OCI-LY3 (cell line): ENCODE measurements at regions not wholly inside any gene's neighbourhood (a gene's known extent, or its start where the extent isn't known, plus 50 kb on each side); places are given as distances from the start of the nearest gene placed in this dataset.

Experiments used
- EZH2phosphoT487 ChIP-seq: fragments of 200-600 bp; shearing (Covaris generic); IDR thresholded peaks from 2 replicates; pipeline ENCODE4 v1.6.1; 2018; ENCODE audit warnings: antibody characterized with exemption, mixed run types, low read depth
- TF ChIP-seq, protein P1 (sequence below): fragments of 200-600, 300-600 bp; sonication (generic); IDR thresholded peaks from 2 replicates; pipeline ENCODE4 v1.5.1; 2014; ENCODE audit warnings: antibody characterized with exemption, low read length, low read depth

- TF ChIP-seq, protein P1, sequence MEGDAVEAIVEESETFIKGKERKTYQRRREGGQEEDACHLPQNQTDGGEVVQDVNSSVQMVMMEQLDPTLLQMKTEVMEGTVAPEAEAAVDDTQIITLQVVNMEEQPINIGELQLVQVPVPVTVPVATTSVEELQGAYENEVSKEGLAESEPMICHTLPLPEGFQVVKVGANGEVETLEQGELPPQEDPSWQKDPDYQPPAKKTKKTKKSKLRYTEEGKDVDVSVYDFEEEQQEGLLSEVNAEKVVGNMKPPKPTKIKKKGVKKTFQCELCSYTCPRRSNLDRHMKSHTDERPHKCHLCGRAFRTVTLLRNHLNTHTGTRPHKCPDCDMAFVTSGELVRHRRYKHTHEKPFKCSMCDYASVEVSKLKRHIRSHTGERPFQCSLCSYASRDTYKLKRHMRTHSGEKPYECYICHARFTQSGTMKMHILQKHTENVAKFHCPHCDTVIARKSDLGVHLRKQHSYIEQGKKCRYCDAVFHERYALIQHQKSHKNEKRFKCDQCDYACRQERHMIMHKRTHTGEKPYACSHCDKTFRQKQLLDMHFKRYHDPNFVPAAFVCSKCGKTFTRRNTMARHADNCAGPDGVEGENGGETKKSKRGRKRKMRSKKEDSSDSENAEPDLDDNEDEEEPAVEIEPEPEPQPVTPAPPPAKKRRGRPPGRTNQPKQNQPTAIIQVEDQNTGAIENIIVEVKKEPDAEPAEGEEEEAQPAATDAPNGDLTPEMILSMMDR: no peak
- TF ChIP-seq EZH2phosphoT487: no peak
Observed at GRCh38 chr9:106693558-106693957, 169.4 kb upstream of the ZNF462 start.
